ENCODE measurements at regions not wholly inside any gene's neighbourhood (a gene's known extent, or its start where the extent isn't known, plus 50 kb on each side); places are given as distances from the start of the nearest gene placed in this dataset.

DNA sequence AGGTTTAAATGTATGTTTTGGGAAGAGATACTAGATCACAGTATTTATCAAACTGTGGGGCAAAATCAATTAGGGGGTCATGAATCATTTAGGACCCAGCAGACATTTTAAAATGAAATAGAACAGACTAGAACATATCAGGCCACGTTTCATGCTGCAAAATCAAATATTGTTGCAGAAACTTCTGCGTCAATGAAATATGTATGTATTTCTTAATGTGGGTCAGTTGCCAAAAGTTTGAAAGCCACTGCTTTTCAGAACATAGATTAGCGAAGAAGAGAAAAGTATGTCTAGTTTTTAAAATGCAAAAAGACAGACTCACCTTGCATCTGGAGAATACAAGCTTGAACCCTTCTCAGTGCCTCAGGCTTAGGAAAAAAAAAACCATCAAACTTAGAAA is 102.7 kb upstream of the BMPER start:
- 100% methylated on average over 2 of the region's 3 CpGs for WGBS (ENCODE audit: insufficient coverage)
- no peaks in the 10 kb centered on the region for H3K9me3 Mint-ChIP-seq (ENCODE audit: insufficient read depth)
- no peaks in the 10 kb centered on the region for H3K27me3 Mint-ChIP-seq
- Histone ChIP-seq H4K20me1 (ENCODE audit: control insufficient read depth, insufficient read depth, low read length, poor library complexity, severe bottlenecking) (no peaks in the 10 kb centered on the region), H3K79me2 (ENCODE audit: control insufficient read depth, insufficient read depth, low read length) (no peaks in the 10 kb centered on the region), H3K4me3 (ENCODE audit: control extremely low read depth in 1 of 5, extremely low read depth in 1 of 5, insufficient read depth in 1 of 5, low read depth in 2 of 5, low read length in 4 of 5) (no peak overlapping the region), H2AFZ (ENCODE audit: insufficient read depth, low read depth, low read length, poor library complexity, severe bottlenecking) (no peak overlapping the region), H3K4me1 (ENCODE audit: control insufficient read depth in 2 of 2, insufficient read depth in 2 of 2, low read length in 2 of 2) (no peaks in the 10 kb centered on the region), H3K27me3 (replicated peaks in 1 of 4; ENCODE audit: control extremely low read depth in 1 of 4, control insufficient read depth in 3 of 4, insufficient read depth in 4 of 4, low read length in 3 of 4) (no peaks in the 10 kb centered on the region), H3K9me3 (ENCODE audit: control extremely low read depth in 1 of 3, control insufficient read depth in 2 of 3, insufficient read depth in 1 of 3, low read length in 2 of 3) (no peaks in the 10 kb centered on the region), H3K27ac (ENCODE audit: low read length in 2 of 2) (no peak overlapping the region), H3K9ac (ENCODE audit: low read length) (no peak overlapping the region), H3K36me3 (replicated peaks in 1 of 2; ENCODE audit: control extremely low read depth in 1 of 2, control insufficient read depth in 1 of 2, extremely low read depth in 1 of 2, insufficient read depth in 2 of 2, low read length in 1 of 2) (no peaks in the 10 kb centered on the region), H3K4me2 (replicated peaks; ENCODE audit: low read depth, low read length, poor library complexity, severe bottlenecking) (no peak overlapping the region)
- H3K27ac Mint-ChIP-seq = no peak overlapping the region
- no peak for DNase-seq
- no peaks in the 10 kb centered on the region for H3K4me1 Mint-ChIP-seq
- ChIA-PET CTCF (no interaction called here), POLR2A (no interaction called here)
- TF ChIP-seq CTCF (IDR thresholded peaks at IDR 0.05) (no peak), EZH2 (IDR thresholded peaks at IDR 0.05; ENCODE audit: borderline replicate concordance, insufficient read depth, low read depth, low read length, poor library complexity, severe bottlenecking) (no peak)
- intact Hi-C loops (cut with micrococcal nuclease) = no loop called here
- ATAC-seq (ENCODE audit: low read depth) = no peak
- H3K4me3 Mint-ChIP-seq = no peak overlapping the region

DNA sequence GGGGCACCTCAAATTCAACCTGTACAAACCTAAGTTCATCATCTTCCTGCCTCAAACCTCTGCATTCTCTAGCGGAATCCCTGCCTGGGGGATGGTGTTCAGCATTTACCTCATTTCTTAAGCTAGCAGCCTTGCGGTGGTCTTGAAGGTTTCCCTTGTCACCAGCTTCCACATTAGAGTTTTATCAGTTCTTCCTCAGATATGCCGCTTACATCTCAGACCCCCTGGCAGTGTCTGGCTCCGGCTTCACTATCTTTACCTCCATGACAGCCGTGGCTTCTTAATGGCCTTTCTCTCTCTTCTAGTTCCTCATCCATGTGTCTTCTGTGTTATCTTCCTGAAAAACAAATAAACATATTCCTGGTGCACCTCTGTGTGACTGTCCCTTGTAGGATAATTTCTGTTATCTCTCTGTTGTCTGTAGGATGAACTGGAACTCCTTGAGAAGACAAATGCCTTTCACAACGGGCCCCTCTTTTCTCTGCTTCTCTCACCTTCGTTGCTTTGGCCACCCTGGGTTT is 101.1 kb upstream of the BMPER start:
- no peaks in the 10 kb centered on the region for H3K4me1 ChIP-seq (ENCODE audit: control insufficient read depth in 2 of 2, insufficient read depth in 2 of 2, low read length in 2 of 2)
- no peaks in the 10 kb centered on the region for H3K9me3 ChIP-seq (ENCODE audit: control extremely low read depth in 1 of 3, control insufficient read depth in 2 of 3, insufficient read depth in 1 of 3, low read length in 2 of 3)
- WGBS (ENCODE audit: insufficient coverage) = 93% methylated on average over 7 of the region's 7 CpGs
- intact Hi-C loops (cut with micrococcal nuclease) = no loop called here
- H3K9ac ChIP-seq (ENCODE audit: low read length) = no peak overlapping the region
- TF ChIP-seq CTCF (IDR thresholded peaks at IDR 0.05) (no peak), EZH2 (IDR thresholded peaks at IDR 0.05; ENCODE audit: borderline replicate concordance, insufficient read depth, low read depth, low read length, poor library complexity, severe bottlenecking) (no peak)
- H4K20me1 ChIP-seq (ENCODE audit: control insufficient read depth, insufficient read depth, low read length, poor library complexity, severe bottlenecking) = no peaks in the 10 kb centered on the region
- no peak overlapping the region for H3K27ac ChIP-seq (ENCODE audit: low read length in 2 of 2)
- H3K79me2 ChIP-seq (ENCODE audit: control insufficient read depth, insufficient read depth, low read length) = no peaks in the 10 kb centered on the region
- H3K27me3 ChIP-seq (replicated peaks in 1 of 4; ENCODE audit: control extremely low read depth in 1 of 4, control insufficient read depth in 3 of 4, insufficient read depth in 4 of 4, low read length in 3 of 4) = no peaks in the 10 kb centered on the region
- Mint-ChIP-seq H3K9me3 (ENCODE audit: insufficient read depth) (no peaks in the 10 kb centered on the region), H3K4me1 (no peaks in the 10 kb centered on the region), H3K27me3 (no peaks in the 10 kb centered on the region), H3K4me3 (no peak overlapping the region), H3K27ac (no peak overlapping the region)
- no peak overlapping the region for H3K4me3 ChIP-seq (ENCODE audit: control extremely low read depth in 1 of 5, extremely low read depth in 1 of 5, insufficient read depth in 1 of 5, low read depth in 2 of 5, low read length in 4 of 5)
- no peak for DNase-seq
- no peak overlapping the region for H3K4me2 ChIP-seq (replicated peaks; ENCODE audit: low read depth, low read length, poor library complexity, severe bottlenecking)
- no peak for ATAC-seq (ENCODE audit: low read depth)
- no peaks in the 10 kb centered on the region for H3K36me3 ChIP-seq (replicated peaks in 1 of 2; ENCODE audit: control extremely low read depth in 1 of 2, control insufficient read depth in 1 of 2, extremely low read depth in 1 of 2, insufficient read depth in 2 of 2, low read length in 1 of 2)
- no peak overlapping the region for H2AFZ ChIP-seq (ENCODE audit: insufficient read depth, low read depth, low read length, poor library complexity, severe bottlenecking)
- CTCF ChIA-PET = no interaction called here
- POLR2A ChIA-PET = no interaction called here
